ENCODE measurements at regions not wholly inside any gene's neighbourhood (a gene's known extent, or its start where the extent isn't known, plus 50 kb on each side); places are given as distances from the start of the nearest gene placed in this dataset.
"Not testable (repeated sequence)": the region's sequence is repeated elsewhere in the genome, so short reads cannot be mapped to it uniquely, and the experiment has no call there.

DNA sequence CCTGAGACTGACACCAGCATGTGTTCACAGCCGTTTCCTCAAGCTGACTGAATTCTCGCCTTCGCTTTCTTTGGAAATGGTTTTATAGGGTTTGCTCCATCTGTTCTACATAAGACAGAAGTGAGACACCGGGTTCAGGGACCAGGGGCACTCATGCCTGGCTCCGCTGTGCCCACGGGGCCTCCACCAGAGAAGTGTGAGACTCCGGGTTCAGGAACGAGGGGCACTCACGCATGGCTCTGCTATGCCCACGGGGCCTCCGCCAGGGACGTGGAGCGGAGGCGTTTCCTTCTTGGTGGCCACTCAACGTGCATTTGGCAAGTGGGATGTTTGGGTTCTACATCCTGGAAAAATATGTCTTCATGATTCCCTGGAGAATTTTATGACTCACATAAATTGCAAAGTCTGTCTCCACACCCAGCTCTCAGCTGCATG is 106.6 kb downstream of the RNASET2 start:
- DNase-seq (ENCODE audit: low read depth, low spot score) = no peak
- in situ Hi-C loops (cut with HindIII; ENCODE audit: low pct_unique_long_range_greater_than_20kb, low sequenced_read_pairs) = no loop called here

DNA sequence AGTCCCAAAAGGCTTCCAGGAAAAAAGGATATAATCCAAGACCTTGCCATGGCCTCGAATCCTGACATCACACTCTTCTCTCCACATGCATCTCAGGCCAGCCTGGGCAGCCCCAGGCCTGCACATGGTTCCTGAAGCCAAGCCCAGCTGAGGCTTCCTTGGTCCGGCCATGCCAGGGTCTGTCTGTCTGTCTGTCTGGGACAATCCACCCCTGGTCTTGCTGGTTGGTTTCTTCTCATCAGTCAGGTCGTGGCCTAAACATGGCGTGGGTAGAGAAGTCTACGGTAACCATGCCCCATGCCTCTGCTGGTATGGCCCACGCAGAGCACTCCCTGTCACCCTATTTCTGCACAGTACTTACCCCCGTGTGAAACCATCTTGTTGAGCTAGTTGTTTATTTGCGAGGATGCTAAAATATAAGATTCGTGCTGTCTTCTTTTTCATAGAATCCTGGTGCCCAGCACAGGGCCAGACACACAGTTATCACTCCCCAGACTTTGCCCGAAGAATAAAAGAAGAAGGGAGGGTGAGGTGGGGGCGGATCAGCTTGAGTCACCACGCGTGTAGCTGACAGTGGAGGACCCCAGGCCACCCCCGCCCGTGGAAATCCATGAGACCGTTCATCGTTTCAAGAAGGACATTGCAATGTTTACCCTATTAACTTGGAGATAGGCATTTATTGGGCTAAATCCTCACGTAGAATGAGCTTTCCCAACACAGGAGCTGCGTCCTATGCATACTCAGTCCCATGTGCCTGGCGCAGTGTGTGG is 107.2 kb downstream of the RNASET2 start:
- no peak for DNase-seq (ENCODE audit: low read depth, low spot score)
- in situ Hi-C loops (cut with HindIII; ENCODE audit: low pct_unique_long_range_greater_than_20kb, low sequenced_read_pairs) = no loop called here

DNA sequence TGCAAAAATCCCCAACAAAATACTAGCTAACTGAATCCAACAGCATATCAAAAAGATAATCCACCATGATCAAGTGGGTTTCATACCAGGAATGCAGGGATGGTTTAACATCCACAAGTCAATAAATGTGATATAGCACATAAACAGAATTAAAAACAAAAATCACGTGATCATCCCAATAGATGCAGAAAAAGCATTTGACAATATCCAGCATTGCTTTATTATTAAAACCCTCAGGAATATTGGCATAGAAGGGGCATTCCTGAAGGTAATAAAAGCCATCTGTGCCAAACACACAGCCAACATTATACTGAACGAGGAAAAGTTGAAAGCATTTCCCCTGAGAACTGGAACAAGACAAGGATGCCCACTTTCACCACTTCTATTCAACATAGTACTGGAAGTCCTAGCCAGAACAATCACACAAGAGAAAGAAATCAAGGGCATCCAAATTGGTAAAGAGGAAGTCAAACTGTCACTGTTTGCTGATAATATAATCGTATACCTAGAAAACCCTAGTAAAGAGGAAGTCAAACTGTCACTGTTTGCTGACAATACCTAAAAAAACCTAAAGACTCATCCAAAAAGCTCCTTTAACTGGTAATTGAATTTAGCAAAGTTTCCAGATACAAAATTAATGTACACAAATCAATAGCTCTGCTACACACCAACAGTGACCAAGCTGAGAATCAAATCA is 109.8 kb downstream of the RNASET2 start:
- in situ Hi-C loops (cut with HindIII; ENCODE audit: low pct_unique_long_range_greater_than_20kb, low sequenced_read_pairs); DNase-seq (ENCODE audit: low read depth, low spot score): not testable (repeated sequence)

DNA sequence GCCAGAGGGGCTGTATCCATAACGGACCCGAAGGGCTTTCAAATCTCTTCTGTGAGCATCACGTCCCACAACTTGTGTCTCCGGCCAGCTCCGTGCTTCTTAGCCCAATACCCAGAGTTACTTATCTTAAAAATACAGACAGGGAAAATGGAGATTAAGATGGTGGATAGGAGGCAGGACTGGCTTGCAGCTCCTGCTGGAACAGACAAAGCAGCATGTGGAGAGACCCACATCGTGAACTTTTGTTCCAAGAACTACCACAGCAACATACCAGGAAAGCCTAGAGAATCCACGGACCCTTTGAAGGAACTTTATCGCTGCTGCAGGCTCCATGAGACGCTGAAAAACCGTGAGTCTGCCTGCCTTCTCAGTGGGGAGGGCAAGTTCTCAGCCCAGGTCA is 113.7 kb downstream of the RNASET2 start:
- DNase-seq (ENCODE audit: low read depth, low spot score) = no peak
- in situ Hi-C loops (cut with HindIII; ENCODE audit: low pct_unique_long_range_greater_than_20kb, low sequenced_read_pairs) = no loop called here

DNA sequence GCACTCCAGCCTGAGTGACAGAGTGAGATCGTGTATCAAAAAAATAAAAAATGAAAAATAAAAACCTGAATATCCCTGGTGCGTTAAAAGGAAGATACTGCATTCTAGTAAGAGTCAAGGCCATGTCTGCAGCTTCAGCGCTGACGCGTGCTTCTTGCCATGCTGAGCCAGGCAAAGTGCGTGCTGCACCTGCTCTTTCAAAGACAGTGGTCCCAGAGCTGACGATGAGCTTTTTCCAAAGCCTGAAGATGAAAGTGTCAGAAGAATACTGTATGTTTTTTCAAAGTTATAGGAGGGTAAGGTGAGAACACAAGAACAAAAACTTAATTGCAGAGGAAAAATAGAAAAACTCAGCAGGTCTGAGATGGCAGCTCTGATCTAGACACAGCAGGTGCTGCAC is 115.1 kb downstream of the RNASET2 start:
- in situ Hi-C loops (cut with HindIII; ENCODE audit: low pct_unique_long_range_greater_than_20kb, low sequenced_read_pairs) = no loop called here

DNA sequence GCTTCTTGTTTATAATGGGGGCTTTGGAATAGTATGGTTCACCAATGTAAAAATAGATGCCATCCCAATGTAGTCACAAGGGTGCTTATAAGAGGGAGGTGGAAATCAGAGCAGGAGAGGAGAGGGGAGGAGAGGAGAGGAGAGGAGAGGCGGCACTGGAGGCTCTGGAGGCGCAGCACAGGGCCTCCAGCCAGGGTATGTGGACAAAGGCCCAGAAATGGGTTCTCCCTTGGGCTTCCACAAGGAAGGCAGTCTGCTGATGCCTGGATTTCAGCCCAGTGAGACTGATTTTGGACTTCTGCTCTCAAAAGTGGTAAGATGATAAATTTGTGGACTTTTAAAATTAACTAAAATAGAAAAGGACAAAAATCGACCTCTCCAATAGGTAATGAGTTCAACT is 116.8 kb downstream of the RNASET2 start:
- DNase-seq (ENCODE audit: low read depth, low spot score) = no peak
- in situ Hi-C loops (cut with HindIII; ENCODE audit: low pct_unique_long_range_greater_than_20kb, low sequenced_read_pairs) = no loop called here

More for the DNA sequence above, 115.1 kb downstream of the RNASET2 start:
- no peak for DNase-seq (ENCODE audit: low read depth, low spot score)

DNA sequence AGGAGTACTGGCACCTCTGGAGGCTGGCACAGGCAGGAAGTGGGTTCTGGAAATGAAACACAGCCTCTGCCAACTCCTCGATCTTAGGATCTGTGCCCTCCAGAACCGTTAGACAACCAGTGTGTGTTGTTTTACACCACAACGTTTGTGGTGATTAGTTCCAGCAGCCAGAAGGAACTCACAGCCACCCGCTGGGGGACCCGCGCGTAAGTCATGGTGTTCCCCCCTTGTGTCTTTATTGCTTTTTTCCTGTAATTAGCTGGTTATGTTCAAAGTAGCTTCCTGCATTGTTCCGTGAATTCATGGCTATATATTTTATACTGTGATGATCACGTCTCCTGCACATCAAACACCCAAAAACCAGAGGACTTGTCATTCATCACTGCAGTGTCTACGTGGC is 117.4 kb downstream of the RNASET2 start:
- in situ Hi-C loops (cut with HindIII; ENCODE audit: low pct_unique_long_range_greater_than_20kb, low sequenced_read_pairs) = no loop called here
- no peak for DNase-seq (ENCODE audit: low read depth, low spot score)

DNA sequence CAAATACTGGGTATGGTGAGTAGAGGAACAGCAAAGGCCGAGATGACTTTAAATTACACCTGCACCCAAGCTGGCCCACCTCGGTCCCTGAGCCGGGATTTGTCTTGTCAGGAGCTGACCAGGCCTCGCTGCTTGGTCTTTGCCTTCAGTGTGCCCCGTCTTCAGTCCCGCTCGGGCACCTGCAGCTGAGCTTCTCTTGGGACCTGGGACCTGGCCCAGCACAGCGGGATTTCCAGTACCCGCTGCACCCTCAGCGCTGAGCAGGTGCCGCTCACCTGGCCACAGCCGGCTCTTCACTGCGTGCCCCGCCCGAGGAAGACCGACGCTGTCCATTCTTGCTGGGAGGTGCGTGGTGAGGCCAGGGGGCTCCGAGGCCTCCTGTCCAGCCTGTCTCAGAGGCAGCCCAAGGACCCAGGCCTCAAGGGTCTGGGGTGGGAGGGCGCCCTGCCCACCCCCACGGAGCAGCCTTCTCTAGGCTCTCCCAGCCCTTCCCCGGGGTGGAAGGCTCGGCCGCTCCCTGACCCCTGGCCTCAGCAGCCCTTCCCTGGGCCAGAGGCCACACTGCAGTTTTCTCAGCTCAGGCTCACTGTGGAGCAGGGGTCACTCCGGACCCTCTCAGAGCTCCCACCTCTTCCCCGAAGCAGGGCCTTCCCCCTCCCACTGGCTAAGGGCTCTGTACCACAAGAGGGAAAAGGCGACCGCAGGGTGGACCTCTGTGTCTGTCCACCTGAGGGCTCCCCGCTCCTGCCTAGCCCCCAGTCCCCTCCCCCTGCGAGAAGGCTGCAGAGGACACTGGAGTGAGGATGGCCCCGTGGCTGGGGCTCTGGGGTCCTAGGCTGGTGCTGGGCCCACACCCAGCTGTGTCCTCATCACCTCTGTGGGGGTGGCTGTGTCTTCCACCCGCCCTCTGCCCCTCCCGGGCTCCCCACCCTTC is 119.3 kb downstream of the RNASET2 start:
- no peak for DNase-seq (ENCODE audit: low read depth, low spot score)
- in situ Hi-C loops (cut with HindIII; ENCODE audit: low pct_unique_long_range_greater_than_20kb, low sequenced_read_pairs) = no loop called here

DNA sequence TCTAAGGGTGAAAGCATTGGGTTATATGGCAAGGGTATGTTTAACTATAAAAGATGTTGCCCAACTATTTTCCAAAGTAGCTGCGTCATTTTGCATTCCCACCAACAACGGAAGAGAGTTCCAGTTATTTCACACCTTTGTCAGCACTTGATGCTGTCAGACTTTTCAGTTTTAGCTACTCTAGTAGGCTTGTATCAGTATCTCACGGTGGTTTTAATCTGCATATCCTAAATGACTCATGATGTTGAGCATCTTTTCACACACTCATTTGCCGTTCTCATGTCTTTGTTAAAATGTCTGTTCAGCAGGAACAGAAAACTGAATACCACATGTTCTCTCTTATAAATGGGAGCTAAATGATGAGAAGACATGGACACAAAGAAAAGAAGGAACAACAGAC is 122.3 kb downstream of the RNASET2 start:
- DNase-seq (ENCODE audit: low read depth, low spot score) = no peak
- in situ Hi-C loops (cut with HindIII; ENCODE audit: low pct_unique_long_range_greater_than_20kb, low sequenced_read_pairs) = no loop called here

DNA sequence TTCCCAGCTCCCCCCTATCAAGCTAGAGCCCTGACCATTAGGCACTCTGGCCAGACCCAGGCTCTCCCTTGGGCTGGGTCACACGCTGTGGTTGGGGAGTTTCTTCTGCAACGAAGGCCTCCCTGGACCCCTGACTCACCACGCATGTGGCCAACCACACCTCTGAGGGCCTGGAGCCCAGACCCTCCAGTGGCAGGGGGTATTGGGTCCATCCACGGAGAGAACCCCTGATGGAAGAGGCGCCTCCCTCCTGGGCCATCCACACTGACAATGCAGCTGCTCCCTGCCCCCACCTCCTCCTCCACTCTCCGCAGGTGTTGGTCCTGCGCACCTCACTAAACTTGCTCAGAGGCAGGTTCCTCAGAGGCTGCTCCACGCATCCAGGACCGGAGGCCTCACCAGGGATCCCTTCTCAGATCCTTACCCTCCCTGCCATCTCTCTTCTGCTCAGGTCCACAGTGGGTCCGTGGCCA is 125.4 kb downstream of the RNASET2 start:
- DNase-seq (ENCODE audit: low read depth, low spot score) = no peak
- in situ Hi-C loops (cut with HindIII; ENCODE audit: low pct_unique_long_range_greater_than_20kb, low sequenced_read_pairs) = no loop called here

DNA sequence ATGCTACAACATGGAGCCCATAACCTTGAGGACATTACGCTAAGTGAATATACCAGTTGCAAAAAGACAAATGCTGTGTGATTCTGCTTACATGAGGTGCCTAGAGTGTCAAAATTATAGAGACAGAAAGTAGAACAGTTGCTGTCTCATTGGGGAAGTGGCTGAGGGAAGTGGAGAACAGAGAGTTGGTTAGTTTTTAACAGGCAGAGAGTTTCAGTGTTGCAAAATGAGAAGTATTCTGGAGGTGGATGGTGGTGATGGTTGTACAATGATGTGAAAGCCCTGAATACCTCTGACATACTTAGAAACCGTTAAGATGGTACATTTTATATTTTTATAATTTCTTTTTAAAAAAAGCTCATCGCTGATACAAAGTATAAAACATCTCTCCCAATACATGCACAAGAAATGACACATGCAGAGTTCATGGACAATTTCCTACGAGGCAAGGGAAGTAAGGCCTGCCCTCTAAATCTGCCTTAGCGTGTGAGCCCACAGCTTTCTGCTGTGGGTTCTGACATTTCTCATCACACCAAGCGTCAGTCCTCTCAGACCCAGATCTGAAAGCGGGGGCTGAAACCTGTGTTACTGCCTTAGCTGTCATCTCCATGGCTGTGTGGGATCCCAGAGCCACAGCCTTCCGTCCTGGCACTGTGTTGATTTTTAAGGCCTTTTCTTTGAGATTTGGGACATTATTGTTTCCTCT is 126.0 kb downstream of the RNASET2 start:
- in situ Hi-C loops (cut with HindIII; ENCODE audit: low pct_unique_long_range_greater_than_20kb, low sequenced_read_pairs) = no loop called here
- DNase-seq (ENCODE audit: low read depth, low spot score) = no peak

DNA sequence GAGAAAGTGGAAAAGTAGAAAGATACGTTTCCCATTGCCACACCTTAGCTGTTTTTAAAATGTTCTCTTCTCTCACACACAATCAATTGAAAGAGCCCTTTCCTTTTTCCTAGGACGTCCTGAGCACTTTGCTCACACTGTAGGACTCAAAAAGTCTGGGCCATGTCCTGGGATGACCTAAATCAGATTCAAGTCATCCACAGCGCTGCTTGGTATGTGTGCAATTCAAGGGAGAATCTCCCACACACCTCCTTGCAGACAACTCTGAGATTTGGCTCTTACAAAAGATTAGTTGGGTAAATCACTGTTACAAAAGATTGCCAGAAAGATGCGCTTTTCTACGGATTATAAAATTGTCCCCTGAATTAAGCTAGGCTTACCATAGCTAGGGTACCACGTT is 130.1 kb downstream of the RNASET2 start:
- in situ Hi-C loops (cut with HindIII; ENCODE audit: low pct_unique_long_range_greater_than_20kb, low sequenced_read_pairs) = no loop called here
- DNase-seq (ENCODE audit: low read depth, low spot score) = no peak

DNA sequence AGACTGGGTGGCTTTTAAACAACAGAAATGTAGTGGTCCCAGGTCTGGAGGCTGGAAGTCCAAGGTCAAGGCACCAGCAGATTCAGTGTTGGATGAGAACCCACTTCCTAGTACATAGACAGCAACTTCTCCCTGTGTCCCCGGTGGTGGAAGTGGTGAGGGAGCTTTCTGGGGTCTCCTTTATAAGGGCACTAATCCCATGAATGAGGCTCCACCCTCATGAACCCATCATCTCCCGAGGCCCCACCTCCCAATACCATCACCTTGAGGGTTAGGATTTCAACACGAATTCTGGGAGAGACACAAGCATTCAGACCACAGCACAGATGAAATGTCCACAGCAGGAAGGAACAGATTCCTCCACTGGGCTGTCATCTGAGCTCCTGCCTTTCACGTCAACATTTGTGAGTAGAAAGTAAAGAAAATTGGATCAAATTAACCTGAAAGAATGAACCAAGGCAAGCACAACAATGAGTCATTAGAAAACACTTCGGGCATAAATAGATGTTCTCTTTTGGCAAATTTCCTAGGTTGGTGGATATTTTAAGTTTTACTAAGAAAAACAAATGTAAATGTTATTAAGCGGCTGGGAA is 130.7 kb downstream of the RNASET2 start:
- no peak for DNase-seq (ENCODE audit: low read depth, low spot score)
- in situ Hi-C loops (cut with HindIII; ENCODE audit: low pct_unique_long_range_greater_than_20kb, low sequenced_read_pairs) = no loop called here

DNA sequence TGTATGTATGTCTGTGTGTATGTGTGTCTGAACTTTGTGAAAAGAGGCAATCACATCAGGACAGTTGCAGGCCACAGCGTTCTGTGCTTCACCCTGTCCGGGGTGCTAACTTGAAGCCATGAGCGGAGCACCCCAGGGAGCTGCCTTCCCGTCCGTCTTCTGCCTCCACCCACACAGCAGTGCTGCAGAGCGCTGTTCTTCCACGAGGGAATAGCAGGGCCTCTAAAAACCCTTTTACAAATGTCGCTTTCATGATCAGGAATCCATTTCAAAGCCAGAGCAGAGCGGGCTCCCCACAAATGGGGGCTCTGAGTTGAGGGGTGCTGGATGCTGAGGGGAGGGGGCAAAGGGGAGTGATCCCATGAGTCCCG is 131.5 kb downstream of the RNASET2 start:
- in situ Hi-C loops (cut with HindIII; ENCODE audit: low pct_unique_long_range_greater_than_20kb, low sequenced_read_pairs) = no loop called here
- no peak for DNase-seq (ENCODE audit: low read depth, low spot score)

DNA sequence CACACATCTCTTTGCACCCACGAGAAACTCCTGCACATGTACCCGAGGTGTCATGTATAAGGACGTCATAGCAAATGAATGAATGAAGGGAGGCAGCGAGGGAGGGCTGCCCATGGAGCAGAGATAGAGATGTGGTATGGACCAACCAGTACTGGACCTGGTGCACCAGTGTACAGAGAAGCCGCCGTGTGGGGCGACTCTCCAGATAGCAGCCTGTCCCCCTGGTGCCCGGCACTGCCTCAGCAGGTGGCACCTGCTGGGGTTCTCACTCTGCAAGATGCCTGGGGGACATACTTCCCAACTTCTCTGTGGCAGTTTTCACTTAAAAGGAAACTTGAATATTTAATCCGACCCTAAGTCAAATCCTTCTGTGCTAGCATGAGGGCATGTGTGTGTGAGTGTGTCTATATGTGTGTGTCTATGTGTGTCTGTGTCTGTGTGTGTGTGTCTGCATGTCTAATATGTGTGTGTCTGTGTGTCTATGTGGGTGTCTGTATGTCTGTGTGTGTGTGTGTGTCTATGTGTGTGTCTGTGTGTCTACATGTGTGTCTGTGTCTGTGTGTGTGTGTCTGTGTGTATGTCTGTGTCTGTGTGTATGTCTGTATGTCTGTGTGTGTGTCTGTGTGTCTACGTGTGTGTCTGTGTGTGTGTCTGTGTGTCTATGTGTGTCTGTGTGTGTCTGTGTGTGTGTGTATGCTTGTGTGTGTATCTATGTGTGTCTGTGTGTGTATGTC is 132.0 kb downstream of the RNASET2 start:
- in situ Hi-C loops (cut with HindIII; ENCODE audit: low pct_unique_long_range_greater_than_20kb, low sequenced_read_pairs) = no loop called here
- no peak for DNase-seq (ENCODE audit: low read depth, low spot score)

DNA sequence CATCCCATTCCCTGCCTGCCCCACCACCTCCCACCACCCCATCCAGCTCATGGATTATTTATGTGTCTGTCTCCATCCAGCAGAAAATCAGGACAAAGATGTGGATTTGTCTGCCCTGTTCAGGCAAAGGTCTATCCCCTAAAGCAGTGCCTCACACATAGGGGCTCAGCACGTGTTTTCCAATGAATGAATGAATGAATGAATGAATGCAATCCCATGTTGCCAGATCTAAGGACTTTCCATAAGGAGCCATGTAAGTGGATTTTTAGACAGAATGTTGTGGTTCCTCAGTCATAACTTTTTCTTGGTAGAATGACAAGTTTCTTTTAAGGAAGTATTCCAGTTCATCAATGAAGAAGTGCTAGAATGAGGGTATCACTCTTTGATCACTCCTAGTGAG is 133.7 kb downstream of the RNASET2 start:
- in situ Hi-C loops (cut with HindIII; ENCODE audit: low pct_unique_long_range_greater_than_20kb, low sequenced_read_pairs) = no loop called here
- no peak for DNase-seq (ENCODE audit: low read depth, low spot score)

DNA sequence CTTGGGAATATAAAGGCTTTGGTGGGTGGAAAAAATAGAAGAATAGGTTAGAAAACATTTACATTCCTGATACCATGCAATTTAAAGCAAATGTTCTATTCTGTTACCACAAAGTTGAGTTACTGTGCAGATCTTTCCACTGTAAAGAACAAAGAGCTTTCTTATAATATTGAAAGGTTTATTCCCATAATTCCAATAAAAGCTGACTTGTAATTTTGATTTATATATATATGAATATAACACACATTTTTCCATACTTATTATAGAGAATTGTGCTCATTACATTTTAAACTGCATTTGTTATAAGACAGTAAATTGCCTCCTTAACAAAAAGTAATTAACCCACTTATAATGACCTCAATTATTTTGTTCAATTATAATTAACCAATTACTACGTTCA is 135.9 kb downstream of the RNASET2 start:
- no peak for DNase-seq (ENCODE audit: low read depth, low spot score)
- in situ Hi-C loops (cut with HindIII; ENCODE audit: low pct_unique_long_range_greater_than_20kb, low sequenced_read_pairs) = no loop called here

Data from SK-MEL-5 (cell line).